DOHH2 (cell line): ENCODE measurements at regions not wholly inside any gene's neighbourhood (a gene's known extent, or its start where the extent isn't known, plus 50 kb on each side); places are given as distances from the start of the nearest gene placed in this dataset.

Source experiments
- H3F3A ChIP-seq: fragments of 200-600 bp; sonication (generic), shearing (Covaris generic); 2 replicates; pipeline ENCODE4 v1.6.0; 2016; ENCODE audit warnings: antibody characterized with exemption, mild to moderate bottlenecking; ENCODE audit not compliant: control insufficient read depth, insufficient read depth
- H3K27ac ChIP-seq: fragments of 200-600 bp; sonication (generic); 2 replicates; pipeline ENCODE4 v1.5.1; 2014; ENCODE audit warnings: low read depth, mild to moderate bottlenecking, low read length, moderate library complexity
- H3K27me3 ChIP-seq: fragments of 200-600 bp; sonication (generic); 2 replicates; pipeline ENCODE4 v1.6.1; 2014; ENCODE audit warnings: mild to moderate bottlenecking, low read length, mixed read lengths; ENCODE audit not compliant: control insufficient read depth
- H3K36me3 ChIP-seq: fragments of 200-600 bp; sonication (generic); 2 replicates; pipeline ENCODE4 v1.6.1; 2014; ENCODE audit warnings: mild to moderate bottlenecking, low read length, moderate library complexity, mixed read lengths; ENCODE audit not compliant: control insufficient read depth
- H3K4me1 ChIP-seq: fragments of 200-600 bp; sonication (generic); 2 replicates; pipeline ENCODE4 v1.6.1; 2014; ENCODE audit warnings: mild to moderate bottlenecking, low read length, mixed read lengths; ENCODE audit not compliant: control insufficient read depth
- H3K4me2 ChIP-seq: fragments of 200-600 bp; sonication (generic); 2 replicates; pipeline ENCODE4 v1.6.0; 2014; ENCODE audit warnings: mild to moderate bottlenecking, low read length, moderate library complexity
- H3K4me3 ChIP-seq: fragments of 200-600 bp; sonication (generic); 2 replicates; pipeline ENCODE4 v1.5.1; 2014; ENCODE audit warnings: mild to moderate bottlenecking, low read length, mixed read lengths
- H3K79me2 ChIP-seq: fragments of 200-600 bp; sonication (generic); 2 replicates; pipeline ENCODE4 v1.6.1; 2014; ENCODE audit warnings: mild to moderate bottlenecking, low read length, mixed read lengths; ENCODE audit not compliant: control insufficient read depth
- H3K9me2 ChIP-seq: fragments of 200-600 bp; sonication (generic); replicated peaks from 2 replicates; pipeline ENCODE4 v1.6.1; 2014; ENCODE audit warnings: mild to moderate bottlenecking, low read length, mixed read lengths; ENCODE audit not compliant: control insufficient read depth
- H3K9me3 ChIP-seq: fragments of 200-600 bp; sonication (generic); 2 replicates; pipeline ENCODE4 v1.6.1; 2014; ENCODE audit warnings: antibody characterized with exemption, low read length, mixed read lengths; ENCODE audit not compliant: control insufficient read depth, insufficient read depth
- H4K20me1 ChIP-seq: fragments of 200-600 bp; sonication (generic); 2 replicates; pipeline ENCODE4 v1.6.0; 2014; ENCODE audit warnings: low read depth, mild to moderate bottlenecking, antibody characterized with exemption, low read length, moderate library complexity; ENCODE audit not compliant: control insufficient read depth, insufficient read depth
- EZH2phosphoT487 ChIP-seq: fragments of 200-600 bp; sonication (generic); IDR thresholded peaks from 2 replicates; pipeline ENCODE4 v1.6.1; 2017; ENCODE audit warnings: borderline replicate concordance, mild to moderate bottlenecking, antibody characterized with exemption, low read length, moderate library complexity, mixed read lengths
- TF ChIP-seq, protein P1 (sequence below): fragments of 200-600 bp; sonication (generic); IDR thresholded peaks from one replicate; pipeline ENCODE4 v1.5.1; 2014; ENCODE audit warnings: antibody characterized with exemption, mild to moderate bottlenecking, low read depth, low read length; ENCODE audit not compliant: poor library complexity, severe bottlenecking

DNA sequence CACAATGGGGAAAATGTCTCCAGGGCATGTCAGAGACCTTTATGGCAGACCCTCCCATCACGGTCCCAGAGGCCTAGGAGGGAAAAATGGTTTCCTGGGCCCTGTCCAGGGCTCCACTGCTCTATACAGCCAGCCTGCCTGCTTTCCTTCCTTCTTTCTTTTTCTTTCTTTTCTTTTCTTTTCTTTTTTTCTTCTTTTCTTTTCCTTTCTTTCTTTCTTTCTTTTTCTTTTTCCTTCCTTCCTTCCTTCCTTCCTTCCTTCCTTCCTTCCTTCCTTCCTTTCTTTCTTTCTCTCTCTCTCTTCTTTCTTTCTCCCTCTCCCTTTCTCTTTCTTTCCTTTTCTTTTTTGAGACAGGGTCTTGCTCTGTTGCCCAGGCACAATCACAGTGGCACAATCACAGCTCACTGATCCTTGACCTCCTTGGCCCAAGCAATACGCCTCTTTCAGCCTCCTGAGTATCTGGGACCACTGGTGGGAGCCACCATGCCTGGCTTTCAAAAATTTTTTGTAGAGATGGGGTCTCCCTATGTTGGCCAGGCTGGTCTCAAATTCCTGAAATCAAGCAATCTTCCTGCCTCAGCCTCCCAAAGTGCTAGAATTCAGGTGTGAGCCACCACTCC is 106.9 kb downstream of the BACH1 start:
- Histone ChIP-seq H3K4me1 (no peaks in the 10 kb centered on the region), H3F3A (no peaks in the 10 kb centered on the region), H3K27me3 (no peaks in the 10 kb centered on the region), H3K9me2 (no peaks in the 10 kb centered on the region), H4K20me1 (no peaks in the 10 kb centered on the region), H3K27ac (no peak overlapping the region), H3K36me3 (no peaks in the 10 kb centered on the region), H3K79me2 (no peaks in the 10 kb centered on the region), H3K4me2 (no peak overlapping the region), H3K9me3 (no peaks in the 10 kb centered on the region), H3K4me3 (no peak overlapping the region)
- no peak for TF ChIP-seq EZH2phosphoT487
- TF ChIP-seq, protein P1, sequence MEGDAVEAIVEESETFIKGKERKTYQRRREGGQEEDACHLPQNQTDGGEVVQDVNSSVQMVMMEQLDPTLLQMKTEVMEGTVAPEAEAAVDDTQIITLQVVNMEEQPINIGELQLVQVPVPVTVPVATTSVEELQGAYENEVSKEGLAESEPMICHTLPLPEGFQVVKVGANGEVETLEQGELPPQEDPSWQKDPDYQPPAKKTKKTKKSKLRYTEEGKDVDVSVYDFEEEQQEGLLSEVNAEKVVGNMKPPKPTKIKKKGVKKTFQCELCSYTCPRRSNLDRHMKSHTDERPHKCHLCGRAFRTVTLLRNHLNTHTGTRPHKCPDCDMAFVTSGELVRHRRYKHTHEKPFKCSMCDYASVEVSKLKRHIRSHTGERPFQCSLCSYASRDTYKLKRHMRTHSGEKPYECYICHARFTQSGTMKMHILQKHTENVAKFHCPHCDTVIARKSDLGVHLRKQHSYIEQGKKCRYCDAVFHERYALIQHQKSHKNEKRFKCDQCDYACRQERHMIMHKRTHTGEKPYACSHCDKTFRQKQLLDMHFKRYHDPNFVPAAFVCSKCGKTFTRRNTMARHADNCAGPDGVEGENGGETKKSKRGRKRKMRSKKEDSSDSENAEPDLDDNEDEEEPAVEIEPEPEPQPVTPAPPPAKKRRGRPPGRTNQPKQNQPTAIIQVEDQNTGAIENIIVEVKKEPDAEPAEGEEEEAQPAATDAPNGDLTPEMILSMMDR: no peak

DNA sequence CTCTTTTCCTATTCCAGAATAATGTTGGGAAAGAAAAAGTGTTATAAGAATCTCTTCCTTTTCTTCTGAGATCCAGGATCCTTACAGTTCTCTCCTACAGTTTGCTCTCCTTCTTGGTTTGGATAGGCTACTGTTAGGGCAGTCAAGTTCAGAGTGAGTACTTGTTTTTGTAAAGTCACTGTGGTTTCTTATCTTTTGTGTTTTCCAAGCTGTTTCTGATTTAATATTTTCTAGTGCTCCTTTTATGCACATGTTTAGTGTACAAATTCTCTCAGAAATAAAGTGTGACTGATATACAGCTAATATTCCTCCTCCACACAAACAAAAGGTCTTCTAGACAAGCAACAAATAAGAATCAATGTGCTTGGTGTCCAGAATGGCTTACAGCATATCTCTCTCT is 107.7 kb downstream of the BACH1 start:
- Histone ChIP-seq H3K27me3 (no peaks in the 10 kb centered on the region), H3K36me3 (no peaks in the 10 kb centered on the region), H3K27ac (no peak overlapping the region), H3K9me3 (no peaks in the 10 kb centered on the region), H3K4me3 (no peak overlapping the region), H4K20me1 (no peaks in the 10 kb centered on the region), H3F3A (no peaks in the 10 kb centered on the region), H3K79me2 (no peaks in the 10 kb centered on the region), H3K4me2 (no peak overlapping the region), H3K9me2 (no peaks in the 10 kb centered on the region), H3K4me1 (no peaks in the 10 kb centered on the region)
- TF ChIP-seq EZH2phosphoT487: no peak
- TF ChIP-seq, protein P1: no peak

DNA sequence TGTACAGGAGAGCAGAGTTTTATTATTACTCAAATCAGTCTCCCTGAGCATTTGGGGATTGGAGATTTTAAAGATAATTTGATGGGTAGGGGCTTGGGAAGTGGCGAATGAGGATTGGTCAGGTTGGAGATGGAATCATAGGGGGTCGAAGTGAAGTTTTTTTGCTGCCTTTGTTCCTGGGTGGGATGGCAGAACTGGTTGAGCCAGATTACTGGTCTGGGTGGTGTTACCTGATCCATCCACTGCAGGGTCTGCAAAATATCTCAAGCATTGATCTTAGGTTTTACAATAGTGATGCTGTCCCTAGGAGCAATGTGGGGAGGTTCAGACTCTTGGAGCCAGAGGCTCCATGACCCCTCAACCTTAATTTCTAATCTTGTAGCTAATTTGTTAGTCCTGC is 108.8 kb downstream of the BACH1 start:
- Histone ChIP-seq H3K4me2 (no peak overlapping the region), H3K9me2 (no peaks in the 10 kb centered on the region), H3K36me3 (no peaks in the 10 kb centered on the region), H3K27ac (no peak overlapping the region), H3K79me2 (no peaks in the 10 kb centered on the region), H3F3A (no peaks in the 10 kb centered on the region), H3K4me3 (no peak overlapping the region), H4K20me1 (no peaks in the 10 kb centered on the region), H3K9me3 (no peaks in the 10 kb centered on the region), H3K27me3 (no peaks in the 10 kb centered on the region), H3K4me1 (no peaks in the 10 kb centered on the region)
- TF ChIP-seq, protein P1: no peak
- TF ChIP-seq EZH2phosphoT487: no peak
